Pancreas (tissue), 10 donors: ENCODE measurements at regions not wholly inside any gene's neighbourhood (a gene's known extent, or its start where the extent isn't known, plus 50 kb on each side); places are given as distances from the start of the nearest gene placed in this dataset.
A peak's percentile ranks its signal among the peaks of the same experiment; 100 is the strongest.

Source experiments
- ATAC-seq, 4 donors: fragments of 200-7000 bp; cut with Tn5 transposase; one replicate each; pipeline versions ENCODE4 v1.8.0 to v1.9.1; 2020; ENCODE audit warnings: mild to moderate bottlenecking in 4 of 4, moderate library complexity in 4 of 4
- DNase-seq, 6 donors: peaks; one replicate each; pipeline ENCODE4 v3.0.0-alpha.2; 2020
- FAIRE-seq: peaks from 2 replicates; lab custom pipeline; 2012; peaks lifted over from hg19 to GRCh38; lab: Jason Lieb, UNC
- H3K27ac ChIP-seq, 4 donors: fragments of 200-600 bp; sonication (generic); 1 replicate in 3 of 4; 2 replicates in 1 of 4; pipeline versions ENCODE4 v1.5.0 to v1.8.0; 2020
- H3K27me3 ChIP-seq, 4 donors: fragments of 200-600 bp; one replicate each; pipeline ENCODE4 v1.8.0; 2021
- H3K36me3 ChIP-seq, 3 donors: fragments of 200-600 bp; sonication (generic) in 1 of 3; one replicate each; pipeline versions ENCODE4 v1.5.0 to v1.8.0; 2020 to 2021
- H3K4me1 ChIP-seq, 3 donors: fragments of 200-600 bp; one replicate each; pipeline ENCODE4 v1.8.0; 2021
- H3K4me3 ChIP-seq, 4 donors: fragments of 200-600 bp; sonication (generic) in 2 of 4; one replicate each; pipeline versions ENCODE4 v1.5.0 to v1.8.0; 2020 to 2021
- H3K9me3 ChIP-seq, 4 donors: fragments of 200-600 bp; one replicate each; pipeline ENCODE4 v1.8.0; 2021
- WGBS, 2 donors: extraction: QIAGEN DNeasy Blood & Tissue Kit; methylation state at CpG; one replicate each; pipeline ENCODE4 v1.1.7; 2013; 5-methylcytosine and 5-hydroxymethylcytosine counted together
- intact Hi-C, 3 donors: fragments of 100-400 bp; cut with DNase I; formaldehyde crosslinking; loops; one replicate each; pipeline versions ENCODE4 v1.11.1 to v1.14.2; 2022
- TF ChIP-seq, protein P1 (sequence below), 4 donors: fragments of 200-600 bp; sonication (generic) in 3 of 4; IDR thresholded peaks; one replicate each; pipeline versions ENCODE4 v1.5.0 to v1.8.0; 2021; ENCODE audit warnings: antibody characterized with exemption in 4 of 4
- donor health status: healthy with polysubstance abuse.
- donor health status: DM: no; HTN: no; CAD: no; lungs with moderate emphysema.
- donor health status: DM: no; HTN: no; CAD: no.
- donor health status: control.
- donor health status: control.
- donor health status: Bipolar disorder and iron deficiency.
- donor health status: DM: yes; HTN: yes; CAD: no.
- donor health status: DM: no; HTN: no; CAD: no.
- donor health status: DM: no; HTN: no; CAD: no.
- donor health status: DM: yes; HTN: yes; CAD: no.

DNA sequence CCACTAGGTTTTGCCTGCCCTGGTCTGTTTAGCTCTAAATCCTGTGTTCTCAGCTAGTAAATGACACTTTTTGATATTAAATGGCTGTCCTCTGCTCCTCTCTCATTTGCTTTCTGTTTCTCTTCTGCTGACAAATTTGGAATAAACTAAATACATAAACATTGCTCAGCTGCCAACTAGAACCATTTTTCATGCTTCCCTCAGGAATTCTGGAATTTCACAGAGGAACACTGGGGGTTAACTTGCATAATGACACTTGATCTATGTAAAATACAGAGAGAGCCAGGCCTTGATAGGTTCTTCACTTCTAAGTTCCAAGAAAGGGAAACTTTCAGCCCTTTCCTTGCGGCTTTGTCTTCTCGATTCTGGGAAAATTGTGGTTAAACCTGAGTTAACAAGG, 450.6 kb upstream of the ST6GAL2 start:
- no peaks in the 10 kb centered on the region for H3K9me3 ChIP-seq
- no peaks in the 10 kb centered on the region for H3K27me3 ChIP-seq
- TF ChIP-seq, protein P1, sequence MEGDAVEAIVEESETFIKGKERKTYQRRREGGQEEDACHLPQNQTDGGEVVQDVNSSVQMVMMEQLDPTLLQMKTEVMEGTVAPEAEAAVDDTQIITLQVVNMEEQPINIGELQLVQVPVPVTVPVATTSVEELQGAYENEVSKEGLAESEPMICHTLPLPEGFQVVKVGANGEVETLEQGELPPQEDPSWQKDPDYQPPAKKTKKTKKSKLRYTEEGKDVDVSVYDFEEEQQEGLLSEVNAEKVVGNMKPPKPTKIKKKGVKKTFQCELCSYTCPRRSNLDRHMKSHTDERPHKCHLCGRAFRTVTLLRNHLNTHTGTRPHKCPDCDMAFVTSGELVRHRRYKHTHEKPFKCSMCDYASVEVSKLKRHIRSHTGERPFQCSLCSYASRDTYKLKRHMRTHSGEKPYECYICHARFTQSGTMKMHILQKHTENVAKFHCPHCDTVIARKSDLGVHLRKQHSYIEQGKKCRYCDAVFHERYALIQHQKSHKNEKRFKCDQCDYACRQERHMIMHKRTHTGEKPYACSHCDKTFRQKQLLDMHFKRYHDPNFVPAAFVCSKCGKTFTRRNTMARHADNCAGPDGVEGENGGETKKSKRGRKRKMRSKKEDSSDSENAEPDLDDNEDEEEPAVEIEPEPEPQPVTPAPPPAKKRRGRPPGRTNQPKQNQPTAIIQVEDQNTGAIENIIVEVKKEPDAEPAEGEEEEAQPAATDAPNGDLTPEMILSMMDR (IDR thresholded peaks at IDR 0.05): no peak
- no peak overlapping the region for H3K27ac ChIP-seq
- intact Hi-C loops: no loop called here
- FAIRE-seq (no peak), ATAC-seq (no peak), DNase-seq (no peak)
- H3K4me3 ChIP-seq: no peak overlapping the region
- no peaks in the 10 kb centered on the region for H3K36me3 ChIP-seq
- no peaks in the 10 kb centered on the region for H3K4me1 ChIP-seq
- 67 to 77% methylated on average over 2 of the region's 2 CpGs for WGBS, 2 donors

DNA sequence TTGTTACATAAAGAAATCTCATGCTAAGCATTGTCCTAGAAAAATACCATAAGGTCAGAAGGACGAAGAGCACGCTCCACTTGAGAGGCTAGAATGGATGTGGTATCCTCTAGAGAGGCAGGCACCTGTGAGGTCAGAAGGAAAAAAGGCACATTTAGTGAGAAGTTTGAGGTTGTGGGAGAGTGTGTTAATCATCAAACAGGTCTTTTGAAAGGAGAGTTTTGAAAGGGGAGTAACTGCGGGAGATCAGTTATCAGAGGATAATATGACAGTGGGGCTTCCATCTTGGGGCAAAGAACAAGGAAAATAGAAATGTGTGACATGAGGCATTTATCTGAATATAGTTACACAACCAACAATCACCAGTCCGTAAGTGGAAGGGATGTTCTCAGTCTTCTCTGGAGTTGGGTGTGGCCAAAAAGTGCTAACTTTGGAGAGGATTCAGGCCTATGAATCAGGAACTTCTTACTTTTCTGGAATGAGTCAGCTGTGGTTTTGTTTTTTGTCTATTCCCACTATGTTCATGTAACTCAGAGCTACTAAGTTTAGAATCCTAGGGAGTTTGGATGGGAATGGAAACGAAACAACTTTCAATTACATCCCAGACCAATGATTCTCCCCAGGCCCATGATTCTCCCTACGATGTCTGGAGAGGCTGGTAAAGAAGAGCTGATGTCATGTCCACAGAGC, 451.4 kb upstream of the ST6GAL2 start:
- no peaks in the 10 kb centered on the region for H3K9me3 ChIP-seq
- H3K4me1 ChIP-seq: no peaks in the 10 kb centered on the region
- peak in 3 of 4 donors; percentile 40 to 66 (median 59) for ATAC-seq
- H3K27ac ChIP-seq: no peak overlapping the region
- H3K27me3 ChIP-seq: no peaks in the 10 kb centered on the region
- H3K4me3 ChIP-seq: no peak overlapping the region
- no peak for FAIRE-seq
- DNase-seq: no peak
- intact Hi-C loops: no loop called here
- 47 to 57% methylated on average over 6 of the region's 6 CpGs for WGBS, 2 donors
- TF ChIP-seq, protein P1 (IDR thresholded peaks at IDR 0.05): no peak
- no peaks in the 10 kb centered on the region for H3K36me3 ChIP-seq

DNA sequence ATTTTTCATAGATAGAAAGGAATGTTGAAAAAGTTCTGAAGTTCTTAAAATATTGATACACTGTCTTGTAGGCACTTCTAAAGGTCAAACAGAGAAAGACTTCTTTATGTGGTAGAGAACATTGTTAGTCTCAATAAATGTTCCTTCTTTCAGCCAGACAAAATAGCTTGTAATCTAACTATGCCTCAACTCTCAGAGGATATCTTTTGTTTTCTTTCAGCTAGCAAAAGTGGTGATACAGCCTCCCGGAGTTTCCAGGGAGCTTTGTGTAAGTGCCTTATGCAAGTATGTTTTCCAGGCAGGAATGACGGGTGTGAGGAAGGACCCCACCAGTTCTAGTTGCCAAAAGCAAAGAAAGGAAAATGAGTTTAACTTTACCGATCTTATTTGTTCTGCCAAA, 452.1 kb upstream of the ST6GAL2 start:
- WGBS, 2 donors: 38 to 55% methylated on average over 3 of the region's 3 CpGs
- DNase-seq (no peak), FAIRE-seq (no peak), ATAC-seq (peak in 1 of 4 donors; percentile 27)
- TF ChIP-seq, protein P1 (IDR thresholded peaks at IDR 0.05): no peak
- Histone ChIP-seq H3K36me3 (no peaks in the 10 kb centered on the region), H3K27me3 (no peaks in the 10 kb centered on the region), H3K4me3 (no peak overlapping the region), H3K4me1 (no peaks in the 10 kb centered on the region), H3K27ac (no peak overlapping the region), H3K9me3 (no peaks in the 10 kb centered on the region)
- intact Hi-C loops: no loop called here

DNA sequence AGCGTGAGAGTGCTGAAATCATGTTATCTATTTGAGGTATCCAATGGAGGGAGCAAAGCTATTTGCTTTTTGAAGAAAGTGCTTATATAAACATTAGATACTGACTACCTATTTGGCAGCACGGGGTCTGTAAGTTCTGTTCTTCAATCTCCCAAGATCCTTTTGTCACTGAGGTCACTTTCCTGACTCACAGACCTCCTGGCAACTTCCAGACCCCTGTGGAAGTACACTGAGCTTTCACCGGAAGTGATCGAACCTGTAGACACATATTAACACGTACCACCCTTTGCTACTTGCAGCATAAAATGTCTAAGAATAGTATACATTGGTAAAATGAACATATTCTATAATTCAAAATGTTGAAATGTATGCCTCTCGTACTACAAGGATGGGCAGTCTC, 452.6 kb upstream of the ST6GAL2 start:
- intact Hi-C loops: no loop called here
- no peaks in the 10 kb centered on the region for H3K36me3 ChIP-seq
- WGBS, 2 donors: 51 to 60% methylated on average over 6 of the region's 6 CpGs
- no peak for FAIRE-seq
- no peaks in the 10 kb centered on the region for H3K27me3 ChIP-seq
- no peaks in the 10 kb centered on the region for H3K4me1 ChIP-seq
- no peak for ATAC-seq
- H3K9me3 ChIP-seq: no peaks in the 10 kb centered on the region
- H3K27ac ChIP-seq: no peak overlapping the region
- TF ChIP-seq, protein P1 (IDR thresholded peaks at IDR 0.05): no peak
- no peak for DNase-seq
- H3K4me3 ChIP-seq: no peak overlapping the region

DNA sequence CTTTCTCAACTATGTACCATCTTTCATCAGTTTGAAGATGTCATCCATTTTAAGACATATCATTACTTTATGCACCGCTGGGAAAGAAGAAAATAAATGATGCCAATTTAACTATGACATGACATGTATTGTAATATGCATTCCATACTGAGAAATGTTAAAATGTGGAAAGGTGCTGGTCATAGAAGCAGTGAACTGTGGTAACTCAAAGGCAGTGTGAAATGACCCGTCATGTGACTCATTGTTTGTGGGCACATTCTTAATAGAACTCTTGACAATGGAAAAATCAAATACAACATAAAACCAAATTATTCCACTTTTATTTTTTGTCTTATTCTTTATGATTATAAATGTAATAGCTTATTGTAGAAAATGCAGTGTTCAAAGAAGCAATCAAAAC, 455.0 kb upstream of the ST6GAL2 start:
- 80 to 91% methylated on average over 2 of the region's 2 CpGs for WGBS, 2 donors

More for the DNA sequence above, 455.0 kb upstream of the ST6GAL2 start:
- ATAC-seq (no peak), DNase-seq (no peak), FAIRE-seq (no peak)
- Histone ChIP-seq H3K9me3 (no peaks in the 10 kb centered on the region), H3K4me1 (no peaks in the 10 kb centered on the region), H3K4me3 (no peak overlapping the region), H3K27me3 (no peaks in the 10 kb centered on the region), H3K36me3 (no peaks in the 10 kb centered on the region), H3K27ac (no peak overlapping the region)
- intact Hi-C loops: no loop called here
- TF ChIP-seq, protein P1 (IDR thresholded peaks at IDR 0.05): no peak
